ENCODE measurements at regions not wholly inside any gene's neighbourhood (a gene's known extent, or its start where the extent isn't known, plus 50 kb on each side); places are given as distances from the start of the nearest gene placed in this dataset.
A peak's percentile ranks its signal among the peaks of the same experiment; 100 is the strongest.

- Histone ChIP-seq H3K4me3 (no peak overlapping the region), H3K4me2 (no peak overlapping the region), H3K27ac (no peak overlapping the region), H3K4me1 (no peaks in the 10 kb centered on the region), H3K9me3 (no peaks in the 10 kb centered on the region)
- ATAC-seq (peak in 1 of 2 experiments; percentile 63; a peak in 2 of 6 replicates), DNase-seq (ENCODE audit: low read depth in 1 of 2, low spot score in 1 of 2) (no peak), FAIRE-seq (no peak)
- WGBS (ENCODE audit: missing lambda C conversion rate), result 27% methylated on average over 2 of the region's 2 CpGs
- TF ChIP-seq NR3C1 (IDR thresholded peaks at IDR 0.05), result no peak
- TF ChIP-seq ELK1 (IDR thresholded peaks at IDR 0.05; ENCODE audit: low read depth, low read length), result no peak
- ChIA-PET POLR2A (no interaction called here), CTCF (no interaction called here)
These were observed 371.3 kb downstream of the PBX1 start for GRCh38 chr1:164930241-164930640.

GRCh38 chr1:164928232-164928812 is 369.3 kb downstream of the PBX1 start:
- Histone ChIP-seq H3K4me2 (no peak overlapping the region), H3K27ac (no peak overlapping the region), H3K4me3 (no peak overlapping the region), H3K4me1 (no peaks in the 10 kb centered on the region), H3K9me3 (no peaks in the 10 kb centered on the region)
- ChIA-PET CTCF (interaction anchor here (1.3 kb wide), 1 partner anchor 8 kb away, joined by 3 read pairs; no protein-coding TSS in a partner anchor), POLR2A (no interaction called here)
- TF ChIP-seq FOSL2 (IDR thresholded peaks at IDR 0.05) (no peak), FOSL2 (CRISPR knock-in tag; IDR thresholded peaks at IDR 0.05) (no peak), TP53 (CRISPR knock-in tag; IDR thresholded peaks at IDR 0.05) (no peak), MAFK (IDR thresholded peaks at IDR 0.05; ENCODE audit: partially characterized antibody) (no peak), CEBPB (IDR thresholded peaks at IDR 0.05) (no peak), CHD4 (IDR thresholded peaks at IDR 0.05; ENCODE audit: borderline replicate concordance) (no peak), MAX (IDR thresholded peaks at IDR 0.05) (no peak), SREBF2 (IDR thresholded peaks at IDR 0.05) (no peak), NPAS2 (CRISPR knock-in tag; IDR thresholded peaks at IDR 0.05; ENCODE audit: borderline replicate concordance) (no peak), TFCP2L1 (CRISPR knock-in tag; IDR thresholded peaks at IDR 0.05) (no peak), E2F6 (IDR thresholded peaks at IDR 0.05; ENCODE audit: borderline replicate concordance, low read depth) (no peak), CBX8 (IDR thresholded peaks at IDR 0.05) (no peak), ZSCAN20 (CRISPR knock-in tag; IDR thresholded peaks at IDR 0.05) (no peak)
- no peak for ATAC-seq
- 31% methylated on average over 6 of the region's 6 CpGs for WGBS (ENCODE audit: missing lambda C conversion rate)
- no peak for DNase-seq (ENCODE audit: low read depth in 1 of 2, low spot score in 1 of 2)
- no peak for FAIRE-seq

GRCh38 chr1:164926107-164926506 is 367.1 kb downstream of the PBX1 start:
- H3K4me2 ChIP-seq, result no peak overlapping the region
- no peak for FAIRE-seq
- CTCF ChIA-PET, result no interaction called here
- 44% methylated on average over 2 of the region's 2 CpGs for WGBS (ENCODE audit: missing lambda C conversion rate)
- DNase-seq (ENCODE audit: low read depth in 1 of 2, low spot score in 1 of 2), result no peak
- TF ChIP-seq KDM5A (IDR thresholded peaks at IDR 0.05) (no peak), BCL3 (IDR thresholded peaks at IDR 0.05) (no peak), CHD2 (IDR thresholded peaks at IDR 0.05; ENCODE audit: low read length, partially characterized antibody) (no peak), FOXS1 (CRISPR knock-in tag; IDR thresholded peaks at IDR 0.05) (no peak), EP300 (IDR thresholded peaks at IDR 0.05) (no peak), MAFK (IDR thresholded peaks at IDR 0.05; ENCODE audit: partially characterized antibody) (no peak), ESRRA (IDR thresholded peaks at IDR 0.05; ENCODE audit: borderline replicate concordance, low read length) (no peak), ZSCAN20 (CRISPR knock-in tag; IDR thresholded peaks at IDR 0.05) (no peak), PBX3 (IDR thresholded peaks at IDR 0.05) (no peak), HOXA7 (CRISPR knock-in tag; IDR thresholded peaks at IDR 0.05) (no peak), HES2 (IDR thresholded peaks at IDR 0.05) (no peak), MAX (IDR thresholded peaks at IDR 0.05) (no peak), TFCP2L1 (CRISPR knock-in tag; IDR thresholded peaks at IDR 0.05) (no peak), PHF8 (IDR thresholded peaks at IDR 0.05; ENCODE audit: borderline replicate concordance, low read depth) (no peak)
- POLR2A ChIA-PET, result no interaction called here
- ATAC-seq, result no peak
- H3K9me3 ChIP-seq, result no peaks in the 10 kb centered on the region
- no peak overlapping the region for H3K4me3 ChIP-seq
- H3K27ac ChIP-seq, result no peak overlapping the region
- no peaks in the 10 kb centered on the region for H3K4me1 ChIP-seq
